ENCODE measurements at regions not wholly inside any gene's neighbourhood (a gene's known extent, or its start where the extent isn't known, plus 50 kb on each side); places are given as distances from the start of the nearest gene placed in this dataset.
"Not testable (repeated sequence)": the region's sequence is repeated elsewhere in the genome, so short reads cannot be mapped to it uniquely, and the experiment has no call there.

- DNase-seq (ENCODE audit: low read depth in 2 of 2) = no peak
Measured at GRCh38 chr22:48501231-48501750, 1326.4 kb downstream of the BRD1 start.

- DNase-seq (ENCODE audit: low read depth in 2 of 2) = peak; percentile 33 to 36
Measured at GRCh38 chr22:48500471-48501230, 1327.0 kb downstream of the BRD1 start.

GRCh38 chr22:48499456-48500425, 1327.9 kb downstream of the BRD1 start:
- no peak for DNase-seq (ENCODE audit: low read depth in 2 of 2)

- no peak for DNase-seq (ENCODE audit: low read depth in 2 of 2)
Measured at GRCh38 chr22:48498526-48499331, 1328.9 kb downstream of the BRD1 start.

GRCh38 chr22:48497743-48498520, 1329.7 kb downstream of the BRD1 start:
- DNase-seq (ENCODE audit: low read depth in 2 of 2) = not testable (repeated sequence)

- DNase-seq (ENCODE audit: low read depth in 2 of 2) = no peak
Measured at GRCh38 chr22:48496987-48497650, 1330.6 kb downstream of the BRD1 start.

- no peak for DNase-seq (ENCODE audit: low read depth in 2 of 2)
Measured at GRCh38 chr22:48496226-48496845, 1331.3 kb downstream of the BRD1 start.

- no peak for DNase-seq (ENCODE audit: low read depth in 2 of 2)
Measured at GRCh38 chr22:48495751-48496080, 1332.0 kb downstream of the BRD1 start.

- no peak for DNase-seq (ENCODE audit: low read depth in 2 of 2)
Measured at GRCh38 chr22:48494968-48495750, 1332.5 kb downstream of the BRD1 start.

GRCh38 chr22:48494256-48494967, 1333.3 kb downstream of the BRD1 start:
- DNase-seq (ENCODE audit: low read depth in 2 of 2) = no peak

GRCh38 chr22:48493733-48494132, 1333.9 kb downstream of the BRD1 start:
- no peak for DNase-seq (ENCODE audit: low read depth in 2 of 2)

GRCh38 chr22:48492366-48493320, 1335.0 kb downstream of the BRD1 start:
- DNase-seq (ENCODE audit: low read depth in 2 of 2) = peak; percentile 64 to 67

GRCh38 chr22:48491451-48491941, 1336.2 kb downstream of the BRD1 start:
- no peak for DNase-seq (ENCODE audit: low read depth in 2 of 2)

GRCh38 chr22:48490500-48491411, 1336.9 kb downstream of the BRD1 start:
- no peak for DNase-seq (ENCODE audit: low read depth in 2 of 2)

- no peak for DNase-seq (ENCODE audit: low read depth in 2 of 2)
Measured at GRCh38 chr22:48489551-48490499, 1337.8 kb downstream of the BRD1 start.
